ENCODE measurements at regions not wholly inside any gene's neighbourhood (a gene's known extent, or its start where the extent isn't known, plus 50 kb on each side); places are given as distances from the start of the nearest gene placed in this dataset.
"Not testable (repeated sequence)": the region's sequence is repeated elsewhere in the genome, so short reads cannot be mapped to it uniquely, and the experiment has no call there.

GRCh38 chr2:126264625-126265024, 391.3 kb upstream of the GYPC start:
- no peak for DNase-seq

DNA sequence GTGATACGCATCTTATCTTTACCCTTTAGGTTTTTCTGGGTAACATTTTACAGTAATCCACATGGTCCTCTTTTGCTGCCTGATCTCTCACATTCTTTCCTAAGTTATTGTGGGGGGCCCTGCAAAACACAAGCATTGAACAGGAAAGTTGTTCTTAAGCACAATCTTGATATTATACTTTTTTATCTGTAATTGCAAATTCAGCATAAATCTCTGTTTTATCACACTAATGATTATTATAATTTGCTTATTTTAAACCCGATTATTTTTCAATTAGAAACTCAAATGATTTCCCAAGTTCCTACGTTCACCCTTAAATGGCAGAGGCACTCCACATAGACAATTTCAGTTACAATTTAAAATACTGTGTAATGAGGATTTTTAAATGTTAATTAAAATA, 386.0 kb upstream of the GYPC start:
- no peak for DNase-seq

- DNase-seq: no peak
These were observed 385.4 kb upstream of the GYPC start for GRCh38 chr2:126270587-126270986.

DNA sequence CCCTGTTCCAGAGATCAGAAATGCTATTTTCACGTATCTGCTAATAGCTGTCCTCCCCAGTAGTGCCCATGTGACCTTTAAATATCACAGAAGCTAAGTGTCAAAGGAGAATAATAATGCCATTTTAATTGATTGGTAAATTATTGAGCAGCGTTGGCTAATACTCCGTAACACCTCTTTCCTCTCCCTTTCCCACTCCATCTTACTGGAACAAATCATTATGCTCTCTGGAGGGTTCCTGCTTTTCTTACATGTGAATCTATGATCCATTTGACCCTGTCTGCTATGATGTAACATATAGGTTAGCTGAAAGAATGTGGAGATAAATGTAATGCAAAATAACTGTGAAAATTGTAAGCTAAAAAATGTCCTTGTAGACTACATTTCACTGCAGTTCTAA, 383.6 kb upstream of the GYPC start:
- DNase-seq: no peak

GRCh38 chr2:126275098-126275497, 380.9 kb upstream of the GYPC start:
- no peak for DNase-seq

- not testable (repeated sequence) for DNase-seq
These were observed 379.7 kb upstream of the GYPC start for GRCh38 chr2:126276268-126276667.

DNA sequence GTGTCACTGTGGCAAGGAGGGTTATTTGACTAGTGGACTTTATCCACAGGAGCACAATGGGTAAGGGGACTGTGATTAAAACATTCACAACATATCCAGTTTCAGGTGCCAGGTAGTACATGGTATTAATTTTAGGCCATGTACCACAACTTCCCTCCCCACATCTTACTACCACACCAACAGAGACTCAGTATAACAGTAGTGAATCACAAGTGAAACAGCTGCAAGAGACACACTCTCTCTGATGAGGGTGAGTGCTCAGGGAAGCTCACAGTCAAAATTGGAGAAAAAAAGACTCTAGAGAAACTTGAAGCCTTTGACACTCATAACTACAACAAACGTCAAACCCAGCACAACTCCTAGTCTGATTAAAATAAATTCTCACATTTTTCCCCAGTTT, 367.6 kb upstream of the GYPC start:
- no peak for DNase-seq

GRCh38 chr2:126293962-126294361, 362.0 kb upstream of the GYPC start:
- not testable (repeated sequence) for DNase-seq

- DNase-seq: no peak
These were observed 356.4 kb upstream of the GYPC start for GRCh38 chr2:126299469-126299976.

GRCh38 chr2:126300348-126300747, 355.6 kb upstream of the GYPC start:
- no peak for DNase-seq

DNA sequence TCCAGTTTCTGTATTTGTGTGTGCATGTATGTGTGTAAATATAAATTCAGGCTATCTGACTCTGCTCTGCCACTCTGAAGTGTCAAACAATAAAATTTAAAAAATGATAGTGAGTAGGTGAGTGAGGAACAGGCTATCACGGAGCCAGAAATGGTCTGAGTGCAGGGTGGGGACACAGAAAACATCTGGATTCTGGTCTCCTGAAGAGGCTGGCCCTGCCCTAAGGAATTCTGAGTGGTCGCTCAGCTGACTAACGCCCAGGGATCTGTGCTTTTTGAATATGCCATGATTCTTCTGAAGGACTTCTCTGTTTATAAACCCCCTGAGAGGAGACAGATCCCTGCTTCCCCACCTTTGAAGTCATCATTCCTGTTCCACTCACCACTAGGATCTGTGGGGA, 353.9 kb upstream of the GYPC start:
- no peak for DNase-seq

DNA sequence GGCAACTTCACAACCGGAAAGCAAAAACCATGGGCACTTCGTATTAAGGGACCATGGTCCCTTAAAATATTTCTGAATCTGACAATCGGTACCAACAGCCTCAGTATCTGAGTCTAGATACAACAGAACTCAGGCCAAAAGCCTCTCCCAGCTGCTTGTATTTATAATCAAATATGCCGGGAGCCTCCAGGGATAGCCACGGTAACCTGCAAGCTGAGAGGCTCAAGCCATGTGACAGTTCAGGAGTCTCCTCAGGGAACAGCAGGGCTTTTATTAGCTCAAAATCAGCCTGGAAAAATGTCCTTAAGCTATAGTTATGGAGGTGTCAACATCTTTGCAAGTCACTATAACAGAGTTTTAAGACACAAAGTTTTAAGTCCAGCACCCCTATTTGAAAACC, 352.8 kb upstream of the GYPC start:
- DNase-seq: no peak

DNA sequence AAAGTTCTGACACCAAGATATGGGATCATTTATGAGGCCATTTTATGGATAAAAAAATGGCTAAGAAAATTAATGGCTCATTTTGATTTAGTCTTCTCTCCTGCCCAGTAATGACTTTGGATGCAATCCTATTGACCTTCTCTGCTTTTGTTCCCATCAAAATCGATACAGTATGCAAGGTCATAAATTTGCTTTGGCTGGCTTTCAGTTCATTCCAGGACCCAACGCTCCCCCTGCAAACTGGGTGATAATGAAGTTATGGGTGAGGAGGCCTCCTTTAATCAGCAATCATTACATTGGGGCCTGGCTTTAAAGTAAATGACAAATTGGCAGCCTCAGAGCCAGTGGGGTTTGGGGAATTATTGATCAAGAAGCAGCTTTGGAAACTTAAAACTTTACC, 351.8 kb upstream of the GYPC start:
- no peak for DNase-seq

GRCh38 chr2:126306539-126306938, 349.4 kb upstream of the GYPC start:
- no peak for DNase-seq

DNA sequence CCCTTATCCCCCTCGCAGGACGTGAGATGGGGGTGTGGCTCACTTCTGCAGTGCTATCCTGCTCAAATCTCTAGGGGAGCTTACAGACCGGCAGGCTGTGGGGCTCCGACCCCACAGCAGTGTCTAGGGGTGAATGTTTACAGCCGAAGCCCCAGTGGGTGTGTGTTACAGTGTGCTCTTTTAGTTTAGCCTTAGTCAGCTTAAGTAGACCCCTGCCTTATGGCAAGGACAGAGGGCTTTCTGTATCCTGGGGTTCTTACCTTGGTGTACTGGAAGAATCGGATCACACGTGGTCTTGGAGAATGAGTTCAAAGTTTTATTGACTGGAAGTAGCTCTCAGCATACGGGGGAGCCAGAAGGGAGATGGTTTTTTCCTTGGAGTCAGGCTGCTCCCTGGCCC, 348.2 kb upstream of the GYPC start:
- no peak for DNase-seq

DNA sequence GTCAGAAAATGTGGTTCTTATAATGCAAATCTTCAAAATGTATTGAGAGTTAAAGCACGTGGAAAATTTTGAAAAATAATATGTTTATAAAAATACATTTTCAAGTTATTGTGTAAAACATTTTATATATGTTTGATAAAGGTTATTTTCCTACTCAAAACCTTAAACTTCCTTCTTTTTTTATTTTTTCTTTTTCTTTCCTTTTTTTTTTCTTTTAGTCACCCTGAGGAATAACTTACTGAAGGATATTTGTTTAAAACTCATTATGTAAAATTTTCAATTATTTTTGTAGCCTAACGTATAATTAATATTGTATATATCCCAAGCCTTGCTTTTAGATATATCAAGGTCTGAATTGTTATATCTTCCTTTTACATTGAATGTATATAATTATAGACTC, 346.8 kb upstream of the GYPC start:
- no peak for DNase-seq

GRCh38 chr2:126312579-126312978, 343.4 kb upstream of the GYPC start:
- DNase-seq: no peak

DNA sequence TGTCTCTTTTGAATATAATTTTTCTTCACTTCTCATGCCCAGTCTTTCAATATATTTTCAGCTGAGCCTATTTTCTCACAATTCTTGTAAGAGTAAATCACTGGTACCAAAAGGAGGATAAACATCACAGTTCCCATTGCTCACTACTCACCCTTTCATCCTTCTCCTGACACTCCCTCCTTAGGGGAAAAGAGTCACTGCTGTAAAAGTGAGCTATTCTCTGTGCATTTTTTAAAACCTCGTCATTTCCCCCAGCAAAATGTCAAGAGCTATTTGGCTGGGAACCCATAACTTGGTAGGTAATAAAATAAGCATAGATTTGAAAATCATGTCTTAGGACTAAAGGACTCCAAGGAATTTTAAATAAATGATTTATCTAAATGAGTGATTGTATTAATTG, 340.1 kb upstream of the GYPC start:
- DNase-seq: no peak

DNA sequence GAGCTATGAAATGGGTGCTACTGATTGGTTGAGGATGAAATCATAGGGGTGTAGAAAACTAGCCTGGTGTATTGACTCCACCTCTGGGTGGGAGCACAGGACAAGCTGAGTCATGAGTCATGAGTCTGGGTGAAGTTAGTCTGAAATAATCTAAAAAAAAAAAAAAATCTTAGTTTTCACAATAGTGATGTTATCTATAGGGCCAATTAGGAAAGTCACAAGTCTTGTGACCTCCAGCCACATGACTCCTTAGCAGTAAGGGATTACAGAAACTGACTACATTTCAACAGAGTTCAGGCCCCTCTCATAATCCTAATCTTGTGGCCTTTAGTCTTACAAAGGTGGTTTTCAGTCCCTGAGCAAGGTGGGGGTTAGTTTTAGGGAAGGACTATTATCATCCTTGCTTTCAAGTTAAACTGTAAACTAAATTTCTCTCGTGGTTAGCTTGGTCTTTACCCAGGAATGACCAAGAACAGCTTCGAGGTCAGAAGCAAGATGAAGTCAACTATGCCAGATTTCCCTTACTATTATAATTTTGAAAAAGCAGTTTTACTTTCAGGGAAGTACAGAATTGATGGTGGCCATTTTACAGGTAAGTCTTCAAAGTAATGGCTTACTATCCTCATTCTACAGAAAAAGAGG, 338.0 kb upstream of the GYPC start:
- DNase-seq: no peak

DNA sequence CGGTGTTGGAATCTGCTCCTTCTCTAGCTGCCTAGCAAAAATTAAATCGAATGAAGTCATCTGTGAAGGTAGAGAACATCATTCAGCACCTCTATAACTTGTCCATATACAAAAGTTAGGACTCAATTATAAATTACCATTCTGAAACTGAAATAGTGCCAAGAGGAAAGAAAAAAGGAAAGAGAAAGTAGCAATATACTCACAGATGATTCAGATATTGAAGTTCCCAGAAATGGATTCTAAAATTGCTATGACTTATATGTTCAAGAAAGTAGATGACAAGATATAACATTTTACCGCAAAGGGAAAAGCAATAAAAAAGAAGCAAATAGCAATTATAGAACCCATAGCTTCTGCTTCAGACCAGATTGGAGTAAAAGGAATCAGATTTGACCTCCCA, 333.6 kb upstream of the GYPC start:
- DNase-seq: no peak

DNA sequence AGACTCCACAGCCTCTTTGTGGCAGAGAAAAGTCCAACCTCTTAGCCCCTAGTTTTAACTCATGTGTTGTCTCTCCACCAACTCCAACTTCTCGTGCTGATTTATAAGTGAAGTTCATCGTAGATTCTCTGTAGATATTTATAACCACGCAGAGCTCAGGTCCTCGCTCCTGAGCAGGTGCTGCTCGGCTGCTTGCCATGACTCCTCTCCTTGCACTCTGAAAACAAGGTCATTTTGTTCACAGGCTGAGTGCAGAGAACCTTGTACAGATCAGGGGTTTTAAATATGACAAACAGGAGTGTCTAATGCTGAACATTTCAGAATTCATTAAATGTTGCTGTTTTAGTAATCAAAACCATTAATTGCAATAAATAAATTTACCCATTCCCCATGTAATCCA, 330.8 kb upstream of the GYPC start:
- DNase-seq: no peak

GRCh38 chr2:126329173-126329572, 326.8 kb upstream of the GYPC start:
- DNase-seq: no peak

DNA sequence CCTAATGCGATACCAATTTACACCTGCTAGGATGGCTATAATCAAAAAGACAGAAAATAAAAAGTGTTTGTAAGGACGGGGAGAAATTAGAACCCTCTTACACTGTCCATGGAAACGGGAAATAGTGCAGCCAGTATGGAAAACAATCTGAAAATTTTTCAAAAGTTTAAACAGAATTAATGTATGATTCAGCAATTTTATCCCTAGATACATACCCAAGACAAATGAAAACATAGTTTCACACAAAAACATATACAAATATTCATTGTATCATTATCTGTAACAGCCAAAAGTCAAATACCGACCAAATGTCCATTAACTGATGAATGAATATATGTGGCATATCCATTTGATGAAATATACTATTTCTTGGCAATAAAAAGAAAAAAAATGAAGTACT, 313.5 kb upstream of the GYPC start:
- DNase-seq: no peak

DNA sequence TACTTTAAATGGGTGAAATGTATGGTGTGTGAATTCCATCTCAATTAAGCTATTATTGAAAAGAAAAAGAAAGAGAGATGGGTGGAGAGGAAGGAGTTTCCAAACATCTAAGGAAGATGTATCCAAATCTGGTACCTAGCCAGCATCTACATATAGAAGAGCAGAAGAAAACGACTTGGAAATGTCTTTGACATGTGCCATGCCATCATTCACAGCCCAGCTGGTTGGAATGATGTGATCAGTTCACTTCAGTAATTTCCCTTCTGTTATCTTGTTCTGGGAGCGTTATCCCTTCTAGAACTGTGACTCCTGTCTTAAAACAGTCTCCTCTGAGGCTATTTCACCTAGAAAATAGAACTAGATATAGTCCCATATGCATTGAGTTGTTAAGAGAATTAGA, 312.8 kb upstream of the GYPC start:
- no peak for DNase-seq

DNA sequence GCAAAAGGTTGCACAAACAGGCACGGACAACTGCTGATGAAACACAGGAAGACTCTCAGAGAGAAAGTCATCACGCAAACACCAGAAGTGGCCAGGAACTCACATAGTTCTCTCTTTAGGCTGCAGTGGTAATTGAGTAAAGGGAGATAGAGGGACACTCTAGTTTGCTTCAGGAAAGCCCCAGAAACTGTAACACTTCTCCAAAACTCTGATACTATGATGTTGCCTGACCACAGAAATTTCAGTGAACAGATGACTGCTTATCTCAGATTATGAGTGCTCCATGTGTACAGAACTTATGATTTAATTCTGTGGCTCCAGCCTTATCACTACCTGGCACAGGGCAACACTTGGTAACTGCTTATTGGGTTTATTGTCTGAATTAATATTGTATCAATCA, 311.5 kb upstream of the GYPC start:
- DNase-seq: no peak

- DNase-seq: no peak
These were observed 310.3 kb upstream of the GYPC start for GRCh38 chr2:126345691-126346090.

All from NCI-H2081 treated with DMSO at 0.1 percent for 48 hours (cell line).